ENCODE measurements at regions not wholly inside any gene's neighbourhood (a gene's known extent, or its start where the extent isn't known, plus 50 kb on each side); places are given as distances from the start of the nearest gene placed in this dataset.

GRCh38 chrX:100512471-100512870, 72.3 kb upstream of the TNMD start:
- DNase-seq (ENCODE audit: low read depth in 2 of 2): peak; percentile 0 to 14
- TF ChIP-seq EZH2 (IDR thresholded peaks at IDR 0.05; ENCODE audit: low read length, missing control alignments) (no peak), CTCF (conservative IDR thresholded peaks at IDR 0.05 in 1 of 2, IDR thresholded peaks at IDR 0.05 in 1 of 2; ENCODE audit: low read depth in 1 of 2, low read length in 2 of 2) (peak; percentile 36 to 45)
- no peak overlapping the region for H3K4me3 ChIP-seq (replicated peaks in 1 of 4; ENCODE audit: control extremely low read depth in 1 of 4, insufficient read depth in 1 of 4, low read depth in 3 of 4, low read length in 4 of 4)
- no peak overlapping the region for H2AFZ ChIP-seq (ENCODE audit: low read length)
- H3K36me3 ChIP-seq (ENCODE audit: control insufficient read depth, insufficient read depth, low read length): no peaks in the 10 kb centered on the region
- no peak overlapping the region for H3K4me2 ChIP-seq (ENCODE audit: extremely low read depth, insufficient read depth, low read length)
- H3K27ac ChIP-seq (ENCODE audit: insufficient read depth, low read length): no peak overlapping the region
- no peaks in the 10 kb centered on the region for H3K79me2 ChIP-seq (ENCODE audit: control insufficient read depth, insufficient read depth, low read length)
- H3K4me1 ChIP-seq (ENCODE audit: control insufficient read depth, extremely low read depth, insufficient read depth, low read length): no peaks in the 10 kb centered on the region
- H3K27me3 ChIP-seq (ENCODE audit: control insufficient read depth, insufficient read depth, low read length): no peaks in the 10 kb centered on the region
- H3K9ac ChIP-seq (ENCODE audit: insufficient read depth, low read length): no peak overlapping the region
- no peaks in the 10 kb centered on the region for H3K9me3 ChIP-seq (ENCODE audit: control insufficient read depth, insufficient read depth, low read depth, low read length)
- no peaks in the 10 kb centered on the region for H4K20me1 ChIP-seq (ENCODE audit: control insufficient read depth, extremely low read depth, insufficient read depth, low read length)

DNA sequence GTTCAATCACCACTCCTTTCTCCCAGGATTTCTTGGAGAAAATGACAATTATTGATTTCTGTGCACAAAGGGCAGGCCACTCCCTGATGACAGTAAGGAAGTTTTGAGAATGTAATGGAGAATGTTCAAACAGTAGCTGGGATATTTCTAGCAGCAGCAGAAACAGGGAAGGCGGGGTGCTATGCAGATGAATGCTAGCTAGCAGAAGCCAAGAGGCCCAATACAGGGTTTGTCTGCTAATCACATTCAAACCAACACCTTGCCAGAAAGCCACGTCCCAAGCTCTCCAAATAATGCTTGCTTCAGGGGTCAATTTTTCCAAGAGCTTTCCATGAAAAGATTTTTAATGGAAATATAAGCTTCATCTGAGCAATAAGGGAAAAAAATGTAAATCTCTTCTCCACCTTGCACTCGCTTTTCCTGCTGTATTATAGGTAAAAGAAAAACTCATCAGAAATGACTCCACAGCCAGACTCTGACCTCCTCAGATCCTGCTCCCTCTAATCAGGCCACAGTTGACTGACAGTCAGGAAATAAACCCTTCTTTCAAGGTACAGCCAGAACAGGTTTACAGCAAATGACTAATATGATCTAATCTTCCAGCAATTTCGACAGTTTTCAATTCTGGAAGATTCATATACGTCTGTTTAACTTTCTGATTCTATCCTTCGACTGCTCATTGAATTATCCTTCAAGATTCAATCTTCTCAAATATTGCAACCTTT, 84.7 kb upstream of the PCDH19 start:
- no peak for TF ChIP-seq CTCF (conservative IDR thresholded peaks at IDR 0.05 in 1 of 2, IDR thresholded peaks at IDR 0.05 in 1 of 2; ENCODE audit: low read depth in 1 of 2, low read length in 2 of 2)
- no peak for TF ChIP-seq EZH2 (IDR thresholded peaks at IDR 0.05; ENCODE audit: low read length, missing control alignments)
- no peak overlapping the region for H2AFZ ChIP-seq (ENCODE audit: low read length)
- no peak overlapping the region for H3K4me3 ChIP-seq (replicated peaks in 1 of 4; ENCODE audit: control extremely low read depth in 1 of 4, insufficient read depth in 1 of 4, low read depth in 3 of 4, low read length in 4 of 4)
- no peaks in the 10 kb centered on the region for H3K27me3 ChIP-seq (ENCODE audit: control insufficient read depth, insufficient read depth, low read length)
- H3K79me2 ChIP-seq (ENCODE audit: control insufficient read depth, insufficient read depth, low read length): no peaks in the 10 kb centered on the region
- H3K27ac ChIP-seq (ENCODE audit: insufficient read depth, low read length): no peak overlapping the region
- H4K20me1 ChIP-seq (ENCODE audit: control insufficient read depth, extremely low read depth, insufficient read depth, low read length): no peaks in the 10 kb centered on the region
- no peak overlapping the region for H3K4me2 ChIP-seq (ENCODE audit: extremely low read depth, insufficient read depth, low read length)
- no peaks in the 10 kb centered on the region for H3K9me3 ChIP-seq (ENCODE audit: control insufficient read depth, insufficient read depth, low read depth, low read length)
- no peaks in the 10 kb centered on the region for H3K36me3 ChIP-seq (ENCODE audit: control insufficient read depth, insufficient read depth, low read length)
- no peaks in the 10 kb centered on the region for H3K4me1 ChIP-seq (ENCODE audit: control insufficient read depth, extremely low read depth, insufficient read depth, low read length)
- DNase-seq (ENCODE audit: low read depth in 2 of 2): no peak
- H3K9ac ChIP-seq (ENCODE audit: insufficient read depth, low read length): no peak overlapping the region

DNA sequence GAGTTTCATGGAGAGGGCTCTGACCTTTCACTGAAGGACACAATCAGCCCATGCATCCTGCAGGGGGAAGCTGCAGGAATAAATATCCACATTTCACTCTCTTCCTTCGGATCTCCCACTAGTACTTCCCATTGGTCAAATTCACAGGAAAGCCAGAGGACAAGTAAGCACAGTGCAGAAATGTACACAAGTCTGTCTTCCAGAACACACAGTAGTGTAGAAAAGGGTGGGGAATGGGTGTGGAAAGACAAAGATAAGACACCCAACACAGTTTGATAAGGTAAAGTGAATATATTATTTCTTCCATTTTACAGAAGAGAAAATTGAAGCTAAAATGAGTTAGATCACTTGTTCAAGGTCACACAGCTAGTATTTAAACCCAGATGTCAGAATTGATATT, 81.1 kb upstream of the PCDH19 start:
- Histone ChIP-seq H2AFZ (ENCODE audit: low read length) (no peak overlapping the region), H3K36me3 (ENCODE audit: control insufficient read depth, insufficient read depth, low read length) (no peaks in the 10 kb centered on the region), H4K20me1 (ENCODE audit: control insufficient read depth, extremely low read depth, insufficient read depth, low read length) (no peaks in the 10 kb centered on the region), H3K27ac (ENCODE audit: insufficient read depth, low read length) (no peak overlapping the region), H3K9ac (ENCODE audit: insufficient read depth, low read length) (no peak overlapping the region), H3K4me1 (ENCODE audit: control insufficient read depth, extremely low read depth, insufficient read depth, low read length) (no peaks in the 10 kb centered on the region), H3K4me2 (ENCODE audit: extremely low read depth, insufficient read depth, low read length) (no peak overlapping the region), H3K4me3 (replicated peaks in 1 of 4; ENCODE audit: control extremely low read depth in 1 of 4, insufficient read depth in 1 of 4, low read depth in 3 of 4, low read length in 4 of 4) (no peak overlapping the region), H3K27me3 (ENCODE audit: control insufficient read depth, insufficient read depth, low read length) (no peaks in the 10 kb centered on the region), H3K79me2 (ENCODE audit: control insufficient read depth, insufficient read depth, low read length) (no peaks in the 10 kb centered on the region), H3K9me3 (ENCODE audit: control insufficient read depth, insufficient read depth, low read depth, low read length) (no peaks in the 10 kb centered on the region)
- DNase-seq (ENCODE audit: low read depth in 2 of 2): no peak
- no peak for TF ChIP-seq EZH2 (IDR thresholded peaks at IDR 0.05; ENCODE audit: low read length, missing control alignments)
- no peak for TF ChIP-seq CTCF (conservative IDR thresholded peaks at IDR 0.05 in 1 of 2, IDR thresholded peaks at IDR 0.05 in 1 of 2; ENCODE audit: low read depth in 1 of 2, low read length in 2 of 2)
